Activated CD4-positive, alpha-beta T cell treated with anti-CD3 and anti-CD28 coated beads for 4 hours (primary cell): ENCODE measurements at regions not wholly inside any gene's neighbourhood (a gene's known extent, or its start where the extent isn't known, plus 50 kb on each side); places are given as distances from the start of the nearest gene placed in this dataset.

Experiments used
- DNase-seq, 2 donors: peaks; one replicate each; pipeline ENCODE4 v3.0.0-alpha.2; 2020

- no peak for DNase-seq
Measured at GRCh38 chr2:158006961-158007719, 94.5 kb upstream of the UPP2 start.

DNA sequence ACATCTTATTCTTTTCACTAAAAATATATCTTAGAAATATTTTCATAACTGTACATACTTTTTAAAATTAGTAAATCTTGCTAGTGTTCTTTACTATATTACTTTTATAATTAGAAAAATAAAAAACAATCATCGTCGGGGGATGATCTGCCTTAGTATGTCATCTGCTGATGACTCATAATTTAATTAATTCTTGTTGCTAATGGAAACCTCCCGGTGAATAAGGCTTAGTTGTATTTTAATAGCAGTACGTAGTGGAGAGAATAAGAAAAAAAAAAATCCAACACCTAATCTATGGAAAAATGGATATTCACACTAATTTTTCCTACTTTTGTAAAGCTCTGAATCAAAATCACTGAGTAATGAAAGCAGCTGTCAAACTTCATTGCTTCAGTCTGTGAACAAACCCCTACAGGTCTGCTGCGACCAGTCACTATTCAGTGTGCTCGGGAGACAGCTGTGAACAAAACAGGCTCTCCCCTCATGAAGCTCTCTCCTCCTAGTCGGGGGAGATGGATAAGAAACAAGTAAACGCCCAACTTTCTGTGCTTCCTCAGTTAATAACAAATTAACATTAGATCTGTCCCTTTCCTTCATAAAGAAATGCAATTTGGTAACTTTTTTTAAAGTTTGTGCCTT, 97.4 kb upstream of the UPP2 start:
- DNase-seq, result no peak

DNA sequence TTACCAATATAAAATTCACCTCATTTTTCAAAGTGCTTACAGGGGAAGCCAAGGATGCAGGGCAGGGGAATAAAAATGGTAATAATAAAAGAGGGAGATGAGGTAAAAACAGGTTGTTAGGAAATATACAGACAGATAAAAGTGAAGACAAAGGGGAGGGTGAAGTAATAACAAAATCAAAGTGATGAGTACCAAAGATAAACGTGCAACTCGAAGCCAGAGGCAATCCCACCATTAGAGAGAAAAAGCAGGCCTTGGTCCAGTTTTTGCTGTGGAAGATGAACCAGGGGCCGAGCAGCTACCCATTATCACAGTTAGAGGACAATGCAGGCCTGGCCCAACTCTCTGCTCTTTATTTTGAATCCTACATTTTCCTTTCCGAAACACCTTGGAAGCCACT, 99.6 kb upstream of the UPP2 start:
- DNase-seq, result no peak

DNA sequence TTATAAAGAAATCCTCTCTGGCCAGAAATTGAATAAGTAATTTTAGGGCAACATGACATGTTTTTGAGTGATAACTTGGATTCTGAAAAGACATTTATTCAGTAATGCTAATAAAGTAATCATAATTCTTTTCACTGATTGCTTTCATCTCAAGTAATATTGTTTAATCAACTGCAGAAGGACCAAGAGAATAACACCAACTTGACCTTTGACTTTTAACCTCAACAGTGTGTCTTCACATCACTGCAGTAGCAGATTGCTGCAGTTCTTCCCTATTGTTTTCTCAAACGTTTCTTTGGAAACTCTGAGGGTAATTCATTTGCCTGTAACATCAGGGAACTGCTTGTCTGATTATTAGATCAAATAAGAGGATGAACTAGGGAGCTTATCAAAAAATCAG, 104.9 kb upstream of the UPP2 start:
- no peak for DNase-seq

DNA sequence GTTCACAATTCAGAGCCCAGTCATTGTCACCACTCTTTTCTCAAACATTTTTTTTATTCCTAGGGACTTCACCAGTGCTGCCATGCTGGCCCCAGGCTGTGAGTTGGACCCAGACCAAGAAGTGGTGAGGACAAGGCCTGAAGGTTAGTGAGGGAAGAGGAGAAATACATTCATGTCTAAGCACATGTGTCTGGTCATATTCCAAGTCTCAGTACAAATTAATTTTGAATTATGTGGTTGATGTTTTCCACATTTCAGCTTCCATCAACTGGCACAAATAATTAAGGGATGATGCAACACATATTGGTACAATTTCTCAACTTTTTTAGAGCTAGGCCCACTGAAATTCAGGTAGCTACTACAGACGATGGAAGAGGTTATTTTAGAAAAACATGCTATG, 106.6 kb upstream of the UPP2 start:
- no peak for DNase-seq

GRCh38 chr2:157991932-157992331, 109.7 kb upstream of the UPP2 start:
- DNase-seq, result no peak

GRCh38 chr2:157990173-157990572, 111.5 kb upstream of the UPP2 start:
- DNase-seq, result no peak

GRCh38 chr2:157989227-157989626, 112.4 kb upstream of the UPP2 start:
- no peak for DNase-seq

GRCh38 chr2:157986761-157987160, 110.6 kb upstream of the ACVR1 start:
- DNase-seq, result no peak

- no peak for DNase-seq
Measured at GRCh38 chr2:157984866-157985265, 108.7 kb upstream of the ACVR1 start.

DNA sequence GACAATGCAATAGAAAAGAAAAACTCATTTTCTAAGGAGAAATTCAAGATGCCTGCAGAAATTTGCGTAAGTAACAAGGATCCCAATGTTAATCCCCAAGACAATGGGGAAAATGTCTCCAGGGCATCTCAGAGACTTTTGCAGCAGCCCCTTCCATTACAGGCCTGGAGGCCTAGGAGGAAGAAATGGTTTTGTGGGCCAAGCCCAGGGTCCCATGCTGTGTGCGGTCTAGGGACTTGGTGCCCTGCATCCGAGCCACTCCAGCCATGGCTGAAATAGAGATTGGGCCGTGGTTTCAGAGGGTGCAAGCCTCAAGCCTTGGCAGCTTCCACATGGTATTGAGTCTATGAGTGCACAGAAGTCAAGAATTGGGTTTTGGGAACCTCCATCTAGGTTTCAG, 103.9 kb upstream of the ACVR1 start:
- DNase-seq, result no peak

DNA sequence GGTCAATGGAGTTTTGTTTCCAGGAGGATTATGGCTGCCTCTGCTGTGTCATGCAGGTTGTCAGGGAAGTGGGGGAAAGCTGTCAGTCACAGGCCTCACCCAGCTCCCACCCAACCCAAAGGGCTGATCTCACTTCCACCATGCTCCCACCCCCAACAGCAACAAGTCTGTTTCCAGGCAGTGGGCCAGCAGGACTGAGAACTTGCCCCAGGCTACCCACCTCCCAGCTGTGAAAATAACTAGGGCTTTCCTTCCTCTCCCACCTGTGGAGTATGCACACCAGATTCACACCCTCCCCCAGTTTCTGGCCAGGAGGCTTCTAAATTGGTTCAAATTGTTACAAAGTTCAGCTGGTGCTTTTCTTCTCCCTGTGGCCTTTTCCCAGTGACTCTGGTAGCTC, 95.6 kb upstream of the ACVR1 start:
- no peak for DNase-seq

GRCh38 chr2:157967856-157968255, 91.7 kb upstream of the ACVR1 start:
- no peak for DNase-seq

GRCh38 chr2:157959249-157959648, 83.1 kb upstream of the ACVR1 start:
- no peak for DNase-seq

DNA sequence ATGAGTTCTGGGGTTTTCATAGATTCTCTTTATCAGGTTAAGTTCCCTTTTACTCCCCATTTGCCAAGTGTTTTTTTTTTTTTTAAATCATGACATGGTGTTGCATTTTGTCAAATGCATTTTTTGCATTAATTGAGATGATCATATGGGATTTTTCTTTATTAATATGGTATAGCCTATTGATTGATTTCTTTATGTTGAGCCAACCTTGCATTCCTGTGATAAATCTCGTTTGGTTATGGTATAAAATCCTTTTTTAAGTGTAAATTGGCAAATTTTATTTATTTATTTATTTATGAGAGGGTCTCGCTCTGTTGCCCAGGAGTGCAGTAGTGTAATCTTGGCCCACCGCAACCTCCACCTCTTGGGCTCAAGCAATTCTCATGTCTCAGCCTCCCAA, 81.5 kb upstream of the ACVR1 start:
- no peak for DNase-seq

GRCh38 chr2:157952558-157952957, 76.4 kb upstream of the ACVR1 start:
- DNase-seq, result no peak

GRCh38 chr2:157948856-157949255, 72.7 kb upstream of the ACVR1 start:
- DNase-seq, result no peak

DNA sequence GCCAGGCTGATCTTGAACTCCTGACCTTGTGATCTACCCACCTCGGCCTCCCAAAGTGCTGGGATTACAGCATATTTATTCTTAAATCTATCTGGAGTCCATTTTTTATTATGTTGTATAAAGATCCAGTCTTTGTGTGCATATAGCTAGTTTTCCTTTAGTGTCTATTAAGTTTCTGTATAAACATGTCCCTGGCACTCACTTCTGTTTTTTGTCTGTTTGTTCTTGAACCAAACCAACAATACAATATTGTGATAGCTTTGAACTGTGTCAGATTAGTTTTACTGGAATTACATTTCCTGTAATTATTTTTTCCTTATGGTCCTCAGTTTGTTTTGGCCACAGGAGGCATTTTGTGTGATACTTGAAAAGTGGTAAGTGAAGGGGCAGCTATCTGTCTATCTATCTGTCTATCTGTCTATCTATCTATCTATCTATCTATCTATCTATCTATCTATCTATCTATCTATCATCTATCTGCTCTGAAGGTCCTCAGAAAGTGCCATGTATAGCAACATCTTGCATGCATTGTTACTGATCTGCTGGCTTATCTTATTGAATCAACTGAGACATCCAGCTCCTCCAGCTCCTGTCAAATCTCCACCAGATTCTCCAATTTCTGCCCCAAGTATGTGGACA, 70.9 kb upstream of the ACVR1 start:
- DNase-seq, result no peak

DNA sequence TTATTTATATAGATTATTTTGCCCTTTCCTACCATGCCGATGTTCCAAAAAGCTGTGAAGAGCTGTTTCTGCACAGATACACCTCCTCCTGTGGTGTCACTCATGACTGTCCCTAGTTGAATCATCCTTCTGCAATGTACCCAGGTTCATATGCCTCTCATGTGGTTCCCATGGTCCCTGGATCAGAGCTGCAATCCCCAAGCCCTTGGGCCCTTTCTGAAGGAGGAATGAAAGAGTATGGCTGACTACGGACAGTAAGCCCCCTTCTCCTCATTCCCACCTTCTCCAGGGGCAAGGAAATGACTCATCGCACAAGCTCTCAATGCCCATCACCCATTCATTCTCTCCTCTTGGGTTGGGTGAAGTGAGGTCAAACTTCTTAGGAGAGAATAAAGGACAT, 63.9 kb upstream of the ACVR1 start:
- DNase-seq, result no peak

GRCh38 chr2:157938556-157938955, 62.4 kb upstream of the ACVR1 start:
- DNase-seq, result no peak

GRCh38 chr2:157936406-157936805, 60.3 kb upstream of the ACVR1 start:
- no peak for DNase-seq

GRCh38 chr2:157935378-157935906, 59.3 kb upstream of the ACVR1 start:
- DNase-seq, result no peak

DNA sequence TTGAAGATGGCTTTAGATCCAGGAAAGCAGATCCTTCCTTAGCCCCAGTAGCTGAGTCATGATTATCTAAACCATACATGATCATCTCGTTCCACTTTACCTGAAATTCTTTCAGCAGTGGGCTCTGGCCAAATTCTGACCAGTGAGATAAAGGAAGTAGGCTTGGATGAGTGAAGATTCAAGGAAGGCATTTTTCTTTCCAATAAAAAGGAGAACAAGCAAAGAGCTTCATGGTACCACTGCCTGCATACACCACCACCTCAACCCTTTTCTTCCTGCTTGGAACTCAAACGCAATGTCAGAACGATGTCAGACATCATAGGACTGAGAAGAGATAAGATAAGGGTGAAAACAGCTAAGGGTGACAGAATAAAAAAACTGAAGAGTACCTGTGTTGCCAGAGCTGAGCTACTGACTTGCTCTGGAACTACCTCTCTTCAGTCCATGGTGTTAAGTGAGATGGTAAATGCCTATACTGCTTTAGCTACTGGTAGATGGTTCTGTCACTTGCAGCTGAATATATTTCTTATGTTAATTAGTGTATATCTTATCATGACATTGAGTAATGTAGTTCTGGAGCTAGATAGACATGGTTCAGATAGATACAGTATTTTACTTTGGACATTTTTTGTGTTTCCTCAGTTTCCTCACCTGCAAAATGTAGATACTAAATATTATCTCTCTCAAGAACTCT, 58.7 kb upstream of the ACVR1 start:
- no peak for DNase-seq
